GM10248 (cell line): ENCODE measurements at regions not wholly inside any gene's neighbourhood (a gene's known extent, or its start where the extent isn't known, plus 50 kb on each side); places are given as distances from the start of the nearest gene placed in this dataset.

Source experiments
- CTCF ChIA-PET: fragments of 300-600 bp; sonication (Branson Sonifier 250); formaldehyde crosslinking; extraction: SDS; loops from one replicate; lab custom pipeline; 2021; ENCODE audit warnings: antibody characterized with exemption; lab: Yijun Ruan, JAX
- POLR2A ChIA-PET: fragments of 350-650 bp; sonication (Branson Sonifier 250); formaldehyde crosslinking; extraction: SDS; loops from one replicate; lab custom pipeline; 2020; ENCODE audit warnings: antibody characterized with exemption; lab: Yijun Ruan, JAX
- DNase-seq: peaks from one replicate; pipeline ENCODE4 v3.0.0; 2012; ENCODE audit errors: extremely low spot score
- TF ChIP-seq, protein P1 (sequence below): IDR thresholded peaks from 2 replicates; pipeline ENCODE4 v1.5.1; 2012; ENCODE audit warnings: mild to moderate bottlenecking, low read depth; ENCODE audit errors: extremely low read depth, missing control alignments, control extremely low read depth

DNA sequence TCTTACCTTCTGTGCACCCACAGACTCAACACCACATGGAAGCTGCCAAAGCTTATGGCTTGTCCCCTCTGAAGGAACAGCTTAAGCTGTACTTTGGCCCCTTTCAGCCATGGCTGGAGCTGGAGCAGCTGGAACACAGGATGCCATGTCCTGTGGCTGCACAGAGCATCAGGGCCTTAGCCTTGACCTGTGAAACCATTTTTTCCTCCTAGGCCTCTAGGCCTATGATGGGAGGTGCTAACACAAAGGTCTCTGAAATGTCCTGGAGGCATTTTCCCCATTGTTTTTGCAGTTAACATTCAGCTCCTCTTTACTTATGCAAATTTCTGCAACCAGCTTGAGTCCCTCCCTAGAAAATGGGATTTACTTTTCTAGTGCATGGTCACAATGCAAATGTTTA lies 461.4 kb upstream of the TYRP1 start:
- TF ChIP-seq, protein P1, sequence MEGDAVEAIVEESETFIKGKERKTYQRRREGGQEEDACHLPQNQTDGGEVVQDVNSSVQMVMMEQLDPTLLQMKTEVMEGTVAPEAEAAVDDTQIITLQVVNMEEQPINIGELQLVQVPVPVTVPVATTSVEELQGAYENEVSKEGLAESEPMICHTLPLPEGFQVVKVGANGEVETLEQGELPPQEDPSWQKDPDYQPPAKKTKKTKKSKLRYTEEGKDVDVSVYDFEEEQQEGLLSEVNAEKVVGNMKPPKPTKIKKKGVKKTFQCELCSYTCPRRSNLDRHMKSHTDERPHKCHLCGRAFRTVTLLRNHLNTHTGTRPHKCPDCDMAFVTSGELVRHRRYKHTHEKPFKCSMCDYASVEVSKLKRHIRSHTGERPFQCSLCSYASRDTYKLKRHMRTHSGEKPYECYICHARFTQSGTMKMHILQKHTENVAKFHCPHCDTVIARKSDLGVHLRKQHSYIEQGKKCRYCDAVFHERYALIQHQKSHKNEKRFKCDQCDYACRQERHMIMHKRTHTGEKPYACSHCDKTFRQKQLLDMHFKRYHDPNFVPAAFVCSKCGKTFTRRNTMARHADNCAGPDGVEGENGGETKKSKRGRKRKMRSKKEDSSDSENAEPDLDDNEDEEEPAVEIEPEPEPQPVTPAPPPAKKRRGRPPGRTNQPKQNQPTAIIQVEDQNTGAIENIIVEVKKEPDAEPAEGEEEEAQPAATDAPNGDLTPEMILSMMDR, result no peak
- CTCF ChIA-PET, result no interaction called here
- POLR2A ChIA-PET, result no interaction called here
- no peak for DNase-seq

DNA sequence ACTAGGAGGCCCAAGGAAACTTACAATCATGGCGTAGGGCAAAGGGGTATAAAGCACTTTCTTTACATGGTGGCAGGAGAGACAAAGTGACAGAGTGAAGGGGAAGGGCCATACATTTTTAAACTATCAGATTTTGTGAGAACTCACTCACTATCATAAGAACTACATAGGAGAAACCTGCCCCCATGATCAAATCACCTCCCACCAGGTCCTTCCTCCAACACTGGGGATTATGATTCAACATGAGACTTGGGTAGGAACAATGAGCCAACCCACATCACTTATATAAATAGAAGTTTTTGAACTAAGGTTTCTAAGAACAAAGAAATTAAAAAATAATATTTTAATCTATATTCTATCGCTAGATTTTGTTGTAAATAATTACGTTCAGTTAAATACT lies 460.3 kb upstream of the TYRP1 start:
- TF ChIP-seq, protein P1, result no peak
- ChIA-PET CTCF (no interaction called here), POLR2A (no interaction called here)
- DNase-seq, result no peak

DNA sequence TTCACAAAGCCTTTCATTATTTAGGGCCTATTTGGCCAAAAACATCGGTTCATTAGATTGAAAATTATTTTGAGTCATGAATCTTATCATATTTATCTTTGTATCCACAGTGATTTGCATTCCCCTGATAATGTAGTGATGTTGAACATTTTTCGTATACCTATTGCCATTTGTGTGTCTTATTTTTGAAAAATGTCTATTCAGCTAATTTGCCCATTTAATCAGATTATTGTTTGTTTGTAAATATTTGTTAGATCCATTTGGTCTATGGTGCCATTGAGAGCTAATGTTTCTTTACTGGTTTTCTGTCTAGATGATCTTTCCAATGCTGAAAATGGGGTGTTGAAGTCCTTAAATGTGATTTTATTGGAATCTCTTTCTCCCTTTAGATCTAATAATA lies 439.2 kb upstream of the TYRP1 start:
- DNase-seq, result no peak
- CTCF ChIA-PET, result no interaction called here
- POLR2A ChIA-PET, result no interaction called here
- TF ChIP-seq, protein P1, result no peak

DNA sequence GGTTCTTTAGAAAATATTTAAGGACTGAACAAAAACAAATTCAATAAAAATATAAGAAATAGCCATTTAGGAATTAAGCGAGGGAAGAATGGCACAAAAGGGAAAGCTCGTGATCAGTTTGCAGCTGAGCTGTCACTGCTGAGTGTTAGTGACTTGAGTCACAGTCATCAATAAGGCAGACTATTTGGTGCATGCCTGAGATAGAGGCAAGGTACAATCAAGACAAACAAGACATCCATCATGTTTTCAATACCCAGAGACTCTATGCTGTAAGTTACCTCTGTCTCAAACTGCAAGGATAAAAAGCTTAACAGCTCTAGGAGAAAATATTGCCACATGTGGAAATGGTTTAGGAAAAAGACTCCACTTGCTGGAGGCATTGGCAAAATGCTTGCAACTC lies 426.4 kb upstream of the TYRP1 start:
- TF ChIP-seq, protein P1, result no peak
- CTCF ChIA-PET, result no interaction called here

DNA sequence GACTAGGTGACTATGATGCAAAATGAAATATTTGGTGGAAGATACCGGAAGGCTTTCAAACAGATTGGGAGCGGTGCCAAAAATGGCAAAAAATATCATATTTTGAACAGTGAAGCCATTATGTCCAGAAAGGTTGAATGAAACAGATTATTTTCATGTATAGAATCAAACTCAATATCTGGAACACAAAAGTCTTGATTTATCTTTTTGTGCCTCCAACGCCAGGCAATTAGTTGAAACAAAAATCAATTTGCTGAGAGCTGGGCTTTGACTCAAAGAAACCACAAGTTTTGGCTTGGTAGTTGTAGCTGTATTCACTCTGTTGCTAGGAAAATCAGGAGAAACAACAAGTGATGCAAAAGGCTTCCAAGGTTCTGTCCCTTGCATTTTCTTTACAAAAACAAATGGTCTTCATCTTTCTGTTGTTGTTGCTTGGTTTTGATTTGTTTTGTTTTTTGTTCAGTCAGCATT lies 421.7 kb upstream of the TYRP1 start:
- no peak for DNase-seq
- TF ChIP-seq, protein P1, result no peak
- CTCF ChIA-PET, result no interaction called here
- POLR2A ChIA-PET, result no interaction called here

More for the DNA sequence above, 426.4 kb upstream of the TYRP1 start:
- no peak for DNase-seq
- POLR2A ChIA-PET, result no interaction called here

DNA sequence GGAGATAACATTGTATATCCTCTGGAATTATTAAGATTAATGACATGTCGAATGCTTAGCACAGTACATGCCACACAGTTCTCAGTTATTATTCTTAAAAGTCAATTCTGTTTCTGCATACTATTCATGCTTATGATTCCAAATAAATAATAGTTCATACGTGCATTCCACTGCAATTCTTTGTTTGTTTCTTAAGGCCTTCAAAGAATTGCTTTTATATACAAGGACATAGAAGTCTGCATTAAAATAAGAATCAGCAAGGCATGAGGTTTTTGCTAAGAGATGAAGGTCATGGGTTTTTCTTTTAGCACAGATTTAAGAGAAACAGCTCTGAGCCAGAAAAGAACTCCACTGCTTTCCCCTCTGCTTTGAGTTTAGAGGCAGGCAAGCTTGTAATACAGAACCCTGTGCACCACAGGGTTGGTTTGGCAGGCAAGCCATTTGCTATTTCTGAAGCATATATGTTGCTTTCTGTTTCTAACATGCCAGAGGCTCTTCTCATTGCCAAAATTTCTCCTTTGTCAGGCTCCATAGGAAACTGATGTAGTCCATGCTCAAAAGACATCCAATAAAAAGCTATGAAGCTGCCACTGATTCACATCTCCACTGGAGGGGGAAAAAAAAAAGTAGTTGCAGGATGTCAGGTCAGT lies 420.6 kb upstream of the TYRP1 start:
- CTCF ChIA-PET, result no interaction called here
- POLR2A ChIA-PET, result no interaction called here
- DNase-seq, result no peak
- TF ChIP-seq, protein P1, result no peak
